ENCODE measurements at regions not wholly inside any gene's neighbourhood (a gene's known extent, or its start where the extent isn't known, plus 50 kb on each side); places are given as distances from the start of the nearest gene placed in this dataset.

- H3K4me3 Mint-ChIP-seq, result no peak overlapping the region
- H3K9me3 Mint-ChIP-seq, result no peaks in the 10 kb centered on the region
- DNase-seq (ENCODE audit: low spot score), result no peak
- H3K4me1 Mint-ChIP-seq (ENCODE audit: low read depth), result peaks cover 3% of the 10 kb centered on the region
- no peaks in the 10 kb centered on the region for H3K27me3 Mint-ChIP-seq (ENCODE audit: low read depth)
- no peaks in the 10 kb centered on the region for H3K36me3 Mint-ChIP-seq (ENCODE audit: low read depth)
- no peak overlapping the region for H3K27ac Mint-ChIP-seq
Observed at GRCh38 chr18:46282177-46282570, 178.0 kb downstream of the HAUS1 start.

GRCh38 chr18:46282646-46283045 lies 178.5 kb downstream of the HAUS1 start:
- no peak for DNase-seq (ENCODE audit: low spot score)
- H3K4me1 Mint-ChIP-seq (ENCODE audit: low read depth), result peaks cover 3% of the 10 kb centered on the region
- no peak overlapping the region for H3K27ac Mint-ChIP-seq
- H3K4me3 Mint-ChIP-seq, result no peak overlapping the region
- no peaks in the 10 kb centered on the region for H3K27me3 Mint-ChIP-seq (ENCODE audit: low read depth)
- no peaks in the 10 kb centered on the region for H3K36me3 Mint-ChIP-seq (ENCODE audit: low read depth)
- H3K9me3 Mint-ChIP-seq, result no peaks in the 10 kb centered on the region

GRCh38 chr18:46283268-46283667 lies 179.1 kb downstream of the HAUS1 start:
- Mint-ChIP-seq H3K4me3 (no peak overlapping the region), H3K27ac (no peak overlapping the region), H3K4me1 (ENCODE audit: low read depth) (peaks cover 2% of the 10 kb centered on the region), H3K27me3 (ENCODE audit: low read depth) (no peaks in the 10 kb centered on the region), H3K36me3 (ENCODE audit: low read depth) (no peaks in the 10 kb centered on the region), H3K9me3 (no peaks in the 10 kb centered on the region)
- no peak for DNase-seq (ENCODE audit: low spot score)

DNA sequence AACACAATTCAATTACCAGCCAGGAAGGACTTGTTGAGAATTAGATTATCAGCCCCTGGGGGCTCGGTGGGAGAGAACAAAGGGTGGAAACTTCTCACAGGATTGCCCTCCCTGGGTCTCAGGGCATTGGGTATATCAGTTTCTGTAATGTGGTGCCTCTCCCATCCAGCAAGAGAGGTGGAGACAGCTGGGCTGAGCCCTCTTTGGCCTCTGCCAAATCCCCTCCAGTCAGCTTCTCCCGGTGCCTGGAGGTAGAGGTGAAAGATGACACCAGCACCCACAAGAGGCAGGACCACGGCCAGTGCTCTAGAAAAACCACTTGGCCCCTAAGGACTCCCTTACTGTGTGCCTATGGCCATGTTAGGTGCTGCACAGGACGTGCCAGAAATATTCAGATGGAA lies 179.7 kb downstream of the HAUS1 start:
- no peaks in the 10 kb centered on the region for H3K4me1 Mint-ChIP-seq (ENCODE audit: low read depth)
- no peaks in the 10 kb centered on the region for H3K27me3 Mint-ChIP-seq (ENCODE audit: low read depth)
- no peak overlapping the region for H3K4me3 Mint-ChIP-seq
- no peaks in the 10 kb centered on the region for H3K9me3 Mint-ChIP-seq
- H3K36me3 Mint-ChIP-seq (ENCODE audit: low read depth), result no peaks in the 10 kb centered on the region
- no peak for DNase-seq (ENCODE audit: low spot score)
- H3K27ac Mint-ChIP-seq, result no peak overlapping the region

GRCh38 chr18:46289463-46289862 lies 185.3 kb downstream of the HAUS1 start:
- Mint-ChIP-seq H3K4me3 (no peak overlapping the region), H3K27me3 (ENCODE audit: low read depth) (no peaks in the 10 kb centered on the region), H3K4me1 (ENCODE audit: low read depth) (peaks cover 3% of the 10 kb centered on the region), H3K9me3 (no peaks in the 10 kb centered on the region), H3K36me3 (ENCODE audit: low read depth) (no peaks in the 10 kb centered on the region), H3K27ac (no peak overlapping the region)
- no peak for DNase-seq (ENCODE audit: low spot score)

- no peaks in the 10 kb centered on the region for H3K27me3 Mint-ChIP-seq (ENCODE audit: low read depth)
- peaks cover 3% of the 10 kb centered on the region for H3K4me1 Mint-ChIP-seq (ENCODE audit: low read depth)
- no peak for DNase-seq (ENCODE audit: low spot score)
- H3K27ac Mint-ChIP-seq, result no peak overlapping the region
- no peaks in the 10 kb centered on the region for H3K36me3 Mint-ChIP-seq (ENCODE audit: low read depth)
- no peaks in the 10 kb centered on the region for H3K9me3 Mint-ChIP-seq
- no peak overlapping the region for H3K4me3 Mint-ChIP-seq
Observed at GRCh38 chr18:46289931-46290330, 185.7 kb downstream of the HAUS1 start.

- Mint-ChIP-seq H3K36me3 (ENCODE audit: low read depth) (no peaks in the 10 kb centered on the region), H3K27me3 (ENCODE audit: low read depth) (no peaks in the 10 kb centered on the region), H3K27ac (no peak overlapping the region), H3K4me3 (no peak overlapping the region), H3K4me1 (ENCODE audit: low read depth) (peaks cover 3% of the 10 kb centered on the region), H3K9me3 (no peaks in the 10 kb centered on the region)
- DNase-seq (ENCODE audit: low spot score), result no peak
Observed at GRCh38 chr18:46290440-46291020, 186.3 kb downstream of the HAUS1 start.

GRCh38 chr18:46291149-46291548 lies 187.0 kb downstream of the HAUS1 start:
- no peaks in the 10 kb centered on the region for H3K36me3 Mint-ChIP-seq (ENCODE audit: low read depth)
- H3K27me3 Mint-ChIP-seq (ENCODE audit: low read depth), result no peaks in the 10 kb centered on the region
- H3K4me3 Mint-ChIP-seq, result no peak overlapping the region
- H3K4me1 Mint-ChIP-seq (ENCODE audit: low read depth), result peaks cover 3% of the 10 kb centered on the region
- no peaks in the 10 kb centered on the region for H3K9me3 Mint-ChIP-seq
- DNase-seq (ENCODE audit: low spot score), result no peak
- no peak overlapping the region for H3K27ac Mint-ChIP-seq

DNA sequence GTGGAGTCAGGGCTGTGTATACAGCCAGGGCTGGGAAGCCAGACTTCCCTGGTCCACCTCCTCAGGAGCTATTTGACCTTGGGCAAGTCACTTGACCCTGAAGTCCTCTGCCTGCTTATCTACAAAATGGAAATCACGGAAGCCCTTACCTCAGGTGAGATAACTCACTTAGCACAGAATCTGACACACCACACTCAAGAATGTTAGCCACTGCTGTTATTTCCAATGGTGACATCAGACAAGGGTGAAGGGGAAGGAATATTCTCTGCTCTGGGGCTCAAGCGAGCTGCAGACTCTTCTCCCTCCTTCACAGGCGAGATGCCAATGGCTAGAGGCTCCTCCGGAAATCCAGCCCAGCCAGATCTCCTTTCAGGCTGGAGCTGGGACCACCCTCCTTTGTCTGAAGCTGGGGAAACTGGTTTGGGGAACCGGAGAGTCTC lies 189.6 kb downstream of the HAUS1 start:
- no peak for DNase-seq (ENCODE audit: low spot score)
- Mint-ChIP-seq H3K4me1 (ENCODE audit: low read depth) (peaks cover 18% of the 10 kb centered on the region), H3K27me3 (ENCODE audit: low read depth) (peaks cover under 1% of the 10 kb centered on the region), H3K4me3 (no peak overlapping the region), H3K27ac (no peak overlapping the region), H3K36me3 (ENCODE audit: low read depth) (no peaks in the 10 kb centered on the region), H3K9me3 (no peaks in the 10 kb centered on the region)

GRCh38 chr18:46294318-46294717 lies 190.1 kb downstream of the HAUS1 start:
- Mint-ChIP-seq H3K4me3 (no peak overlapping the region), H3K27ac (no peak overlapping the region), H3K27me3 (ENCODE audit: low read depth) (peaks cover 3% of the 10 kb centered on the region), H3K9me3 (no peaks in the 10 kb centered on the region), H3K4me1 (ENCODE audit: low read depth) (peaks cover 18% of the 10 kb centered on the region), H3K36me3 (ENCODE audit: low read depth) (no peaks in the 10 kb centered on the region)
- no peak for DNase-seq (ENCODE audit: low spot score)

DNA sequence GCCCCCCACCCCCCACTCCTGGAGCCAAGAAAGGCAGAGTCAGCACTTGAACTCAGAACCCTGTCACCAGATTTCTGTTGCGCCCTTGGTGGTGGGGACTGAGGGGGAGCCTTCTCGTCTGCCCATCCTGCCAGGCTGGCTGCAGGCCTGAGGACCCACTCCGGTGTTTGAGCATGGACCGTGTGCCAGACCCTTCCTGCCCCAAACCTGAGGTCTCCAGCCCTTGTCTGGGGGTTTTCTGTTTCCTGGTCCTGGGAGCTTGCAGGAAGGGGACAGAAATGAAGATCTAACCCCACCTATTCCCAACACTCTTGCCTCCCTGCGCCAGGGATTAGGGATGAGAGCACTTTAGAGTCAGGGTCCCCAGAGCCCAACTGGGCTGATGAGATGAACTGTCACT lies 190.6 kb downstream of the HAUS1 start:
- Mint-ChIP-seq H3K4me1 (ENCODE audit: low read depth) (peaks cover 18% of the 10 kb centered on the region), H3K4me3 (no peak overlapping the region), H3K27me3 (ENCODE audit: low read depth) (peaks cover 5% of the 10 kb centered on the region), H3K36me3 (ENCODE audit: low read depth) (no peaks in the 10 kb centered on the region), H3K27ac (no peak overlapping the region), H3K9me3 (no peaks in the 10 kb centered on the region)
- no peak for DNase-seq (ENCODE audit: low spot score)

GRCh38 chr18:46295416-46295815 lies 191.2 kb downstream of the HAUS1 start:
- H3K27ac Mint-ChIP-seq, result no peak overlapping the region
- peaks cover 18% of the 10 kb centered on the region for H3K4me1 Mint-ChIP-seq (ENCODE audit: low read depth)
- peaks cover 5% of the 10 kb centered on the region for H3K27me3 Mint-ChIP-seq (ENCODE audit: low read depth)
- no peak overlapping the region for H3K4me3 Mint-ChIP-seq
- no peak for DNase-seq (ENCODE audit: low spot score)
- H3K36me3 Mint-ChIP-seq (ENCODE audit: low read depth), result no peaks in the 10 kb centered on the region
- no peaks in the 10 kb centered on the region for H3K9me3 Mint-ChIP-seq

GRCh38 chr18:46296656-46297055 lies 192.5 kb downstream of the HAUS1 start:
- Mint-ChIP-seq H3K27me3 (ENCODE audit: low read depth) (peaks cover 11% of the 10 kb centered on the region), H3K27ac (no peak overlapping the region), H3K4me3 (no peak overlapping the region), H3K9me3 (no peaks in the 10 kb centered on the region), H3K36me3 (ENCODE audit: low read depth) (no peaks in the 10 kb centered on the region), H3K4me1 (ENCODE audit: low read depth) (peaks cover 15% of the 10 kb centered on the region)
- DNase-seq (ENCODE audit: low spot score), result no peak

- no peak overlapping the region for H3K27ac Mint-ChIP-seq
- H3K36me3 Mint-ChIP-seq (ENCODE audit: low read depth), result no peaks in the 10 kb centered on the region
- H3K4me1 Mint-ChIP-seq (ENCODE audit: low read depth), result peaks cover 15% of the 10 kb centered on the region
- no peaks in the 10 kb centered on the region for H3K9me3 Mint-ChIP-seq
- no peak overlapping the region for H3K4me3 Mint-ChIP-seq
- DNase-seq (ENCODE audit: low spot score), result no peak
- H3K27me3 Mint-ChIP-seq (ENCODE audit: low read depth), result peaks cover 14% of the 10 kb centered on the region
Observed at GRCh38 chr18:46297124-46297523, 192.9 kb downstream of the HAUS1 start.

- H3K4me3 Mint-ChIP-seq, result no peak overlapping the region
- no peaks in the 10 kb centered on the region for H3K36me3 Mint-ChIP-seq (ENCODE audit: low read depth)
- no peaks in the 10 kb centered on the region for H3K9me3 Mint-ChIP-seq
- DNase-seq (ENCODE audit: low spot score), result peak; percentile 54
- H3K4me1 Mint-ChIP-seq (ENCODE audit: low read depth), result peaks cover 18% of the 10 kb centered on the region
- peaks cover 17% of the 10 kb centered on the region for H3K27me3 Mint-ChIP-seq (ENCODE audit: low read depth)
- H3K27ac Mint-ChIP-seq, result peak overlapping the region; percentile 51
Observed at GRCh38 chr18:46297621-46298020, 193.4 kb downstream of the HAUS1 start.
